ENCODE measurements at regions not wholly inside any gene's neighbourhood (a gene's known extent, or its start where the extent isn't known, plus 50 kb on each side); places are given as distances from the start of the nearest gene placed in this dataset.
A peak's percentile ranks its signal among the peaks of the same experiment; 100 is the strongest.

- no peak for DNase-seq (ENCODE audit: low spot score in 2 of 2)
- H3K4me1 ChIP-seq, result no peaks in the 10 kb centered on the region
- H3K4me3 ChIP-seq, result no peak overlapping the region
- no peak overlapping the region for H3K27ac ChIP-seq
- peaks cover 0 to 9% (median 0%) of the 10 kb centered on the region in 4 donors for H3K9me3 ChIP-seq
- H3K27me3 ChIP-seq, result no peaks in the 10 kb centered on the region
- peaks cover 0 to 11% (median 0%) of the 10 kb centered on the region in 3 donors for H3K36me3 ChIP-seq
- WGBS, 2 donors, result 68 to 95% methylated on average over 14 of the region's 14 CpGs
- TF ChIP-seq CTCF (IDR thresholded peaks at IDR 0.05) (no peak), EP300 (IDR thresholded peaks at IDR 0.05) (no peak), POLR2A (IDR thresholded peaks at IDR 0.05) (no peak)
Observed at GRCh38 chr5:42923710-42924109, 112.0 kb upstream of the SELENOP start.

GRCh38 chr5:42919600-42919999 lies 107.9 kb upstream of the SELENOP start:
- WGBS, 2 donors, result 42 to 48% methylated on average over 3 of the region's 3 CpGs
- H3K27ac ChIP-seq, result no peak overlapping the region
- no peak overlapping the region for H3K4me3 ChIP-seq
- no peaks in the 10 kb centered on the region for H3K4me1 ChIP-seq
- DNase-seq (ENCODE audit: low spot score in 2 of 2), result no peak
- H3K27me3 ChIP-seq, result no peaks in the 10 kb centered on the region
- peaks cover 0 to 7% (median 0%) of the 10 kb centered on the region in 4 donors for H3K9me3 ChIP-seq
- TF ChIP-seq CTCF (IDR thresholded peaks at IDR 0.05) (no peak), EP300 (IDR thresholded peaks at IDR 0.05) (no peak), POLR2A (IDR thresholded peaks at IDR 0.05) (no peak)
- peaks cover 0 to 7% (median 0%) of the 10 kb centered on the region in 3 donors for H3K36me3 ChIP-seq

- Histone ChIP-seq H3K27me3 (no peaks in the 10 kb centered on the region), H3K4me1 (no peaks in the 10 kb centered on the region), H3K27ac (no peak overlapping the region), H3K36me3 (no peaks in the 10 kb centered on the region), H3K4me3 (no peak overlapping the region), H3K9me3 (no peaks in the 10 kb centered on the region)
- DNase-seq (ENCODE audit: low spot score in 2 of 2), result no peak
- TF ChIP-seq CTCF (IDR thresholded peaks at IDR 0.05), result no peak
- no peak for TF ChIP-seq POLR2A (IDR thresholded peaks at IDR 0.05)
- no peak for TF ChIP-seq EP300 (IDR thresholded peaks at IDR 0.05)
- WGBS, 2 donors, result 94 to 97% methylated on average over 21 to 23 of the region's 23 CpGs
Observed at GRCh38 chr5:42915306-42915866, 103.7 kb upstream of the SELENOP start.

- Histone ChIP-seq H3K27me3 (no peaks in the 10 kb centered on the region), H3K4me1 (peaks cover 0 to 8% (median 0%) of the 10 kb centered on the region in 4 donors), H3K9me3 (no peaks in the 10 kb centered on the region), H3K36me3 (no peaks in the 10 kb centered on the region), H3K4me3 (no peak overlapping the region), H3K27ac (no peak overlapping the region)
- DNase-seq (ENCODE audit: low spot score in 2 of 2), result peak in 1 of 2 donors; percentile 32
- TF ChIP-seq CTCF (IDR thresholded peaks at IDR 0.05) (peak; percentile 23 to 41 (median 38)), EP300 (IDR thresholded peaks at IDR 0.05) (no peak)
- 52 to 54% methylated on average over 8 of the region's 8 CpGs for WGBS, 2 donors
Observed at GRCh38 chr5:42912184-42912798, 100.6 kb upstream of the SELENOP start.
